IMR-90 (cell line): ENCODE measurements at regions not wholly inside any gene's neighbourhood (a gene's known extent, or its start where the extent isn't known, plus 50 kb on each side); places are given as distances from the start of the nearest gene placed in this dataset.

ENCODE experiments used
- ATAC-seq: fragments of 200-7000 bp; cut with Tn5 transposase; 2 replicates; pipeline ENCODE4 v1.9.1; 2020; ENCODE audit warnings: low read depth, mild to moderate bottlenecking, moderate library complexity
- BruUV-seq: library from RNA; stranded (reverse); fragments of 400-500 nt; replicated peaks from 2 replicates; lab custom pipeline; 2021; lab: Mats Ljungman, UMichigan
- CTCF ChIA-PET: fragments of 300-600 bp; formaldehyde crosslinking; extraction: SDS; loops from one replicate; lab custom pipeline; 2021; ENCODE audit warnings: antibody characterized with exemption; lab: Yijun Ruan, JAX
- POLR2A ChIA-PET: fragments of 300-600 bp; sonication (Branson Sonifier 250); formaldehyde crosslinking; loops from one replicate; lab custom pipeline; 2022; ENCODE audit warnings: antibody characterized with exemption; ENCODE audit not compliant: unreplicated experiment; lab: Charles Lee
- DNase-seq: peaks from one replicate; pipeline ENCODE4 v3.0.0; 2013
- H2AFZ ChIP-seq: replicated peaks from 2 replicates; pipeline ENCODE3; 2013; ENCODE audit warnings: low read length, mild to moderate bottlenecking; ENCODE audit not compliant: poor library complexity
- H2AK5ac ChIP-seq: 2 replicates; pipeline ENCODE4 v1.6.1; 2013; ENCODE audit warnings: low read depth, low read length, inconsistent platforms
- H2AK9ac ChIP-seq: replicated peaks from 2 replicates; pipeline ENCODE3; 2013; ENCODE audit warnings: mild to moderate bottlenecking, low read depth, low read length, moderate library complexity; ENCODE audit not compliant: poor library complexity
- H2BK120ac ChIP-seq: 2 replicates; pipeline ENCODE4 v1.6.1; 2013; ENCODE audit warnings: low read depth, low read length, inconsistent platforms
- H2BK15ac ChIP-seq: 3 replicates; pipeline ENCODE4 v1.6.1; 2013; ENCODE audit warnings: low read depth, low read length, inconsistent platforms
- H2BK20ac ChIP-seq: 2 replicates; pipeline ENCODE4 v1.6.1; 2013; ENCODE audit warnings: low read depth, mild to moderate bottlenecking, inconsistent platforms, low read length, moderate library complexity
- H2BK5ac ChIP-seq: 2 replicates; pipeline ENCODE4 v1.6.1; 2013; ENCODE audit warnings: mild to moderate bottlenecking, low read depth, low read length, inconsistent platforms; ENCODE audit not compliant: poor library complexity, severe bottlenecking
- H3K14ac ChIP-seq: replicated peaks from 2 replicates; pipeline ENCODE4 v1.6.1; 2013; ENCODE audit warnings: low read depth, low read length, inconsistent platforms
- H3K18ac ChIP-seq: 2 replicates; pipeline ENCODE4 v1.6.1; 2013; ENCODE audit warnings: low read depth, low read length, control low read depth
- H3K23ac ChIP-seq: 2 replicates; pipeline ENCODE4 v1.6.1; 2013; ENCODE audit warnings: low read depth, low read length, inconsistent platforms
- H3K27ac ChIP-seq: 2 replicates; pipeline ENCODE4 v1.5.1; 2013; ENCODE audit warnings: mild to moderate bottlenecking, control low read depth, low read length; ENCODE audit not compliant: insufficient read depth
- H3K27me3 ChIP-seq: 2 replicates; pipeline ENCODE4 v1.6.1; 2013; ENCODE audit warnings: low read length; ENCODE audit not compliant: control insufficient read depth, insufficient read depth
- H3K36me3 ChIP-seq: 2 replicates; pipeline ENCODE4 v1.6.1; 2013; ENCODE audit warnings: low read length, mixed read lengths; ENCODE audit not compliant: control insufficient read depth, insufficient read depth
- H3K4ac ChIP-seq: 2 replicates; pipeline ENCODE4 v1.6.1; 2013; ENCODE audit warnings: low read depth, low read length, inconsistent platforms
- H3K4me1 ChIP-seq: 2 replicates; pipeline ENCODE4 v1.6.1; 2013; ENCODE audit warnings: low read length, mixed read lengths; ENCODE audit not compliant: control insufficient read depth, insufficient read depth
- H3K4me2 ChIP-seq: 2 replicates; pipeline ENCODE4 v1.6.1; 2013; ENCODE audit warnings: low read depth, mild to moderate bottlenecking, control low read depth, low read length, moderate library complexity
- H3K4me3 ChIP-seq: 2 replicates; pipeline ENCODE4 v1.5.1; 2013; ENCODE audit warnings: low read depth, mild to moderate bottlenecking, control low read depth, low read length, moderate library complexity; ENCODE audit not compliant: insufficient read depth
- H3K56ac ChIP-seq: 2 replicates; pipeline ENCODE4 v1.6.1; 2013; ENCODE audit warnings: low read length, inconsistent platforms; ENCODE audit not compliant: insufficient read depth; ENCODE audit errors: extremely low read depth
- H3K79me1 ChIP-seq, 2 experiments: 2 replicates each; pipeline ENCODE4 v1.6.1; 2013; ENCODE audit warnings: low read length in 2 of 2, inconsistent platforms in 1 of 2, low read depth in 1 of 2
- H3K9ac ChIP-seq: 2 replicates; pipeline ENCODE4 v1.6.1; 2013; ENCODE audit warnings: low read depth, low read length, control low read depth
- H3K9me1 ChIP-seq: 2 replicates; pipeline ENCODE4 v1.6.1; 2013; ENCODE audit warnings: low read length, inconsistent platforms; ENCODE audit not compliant: insufficient read depth
- H3K9me3 ChIP-seq: 2 replicates; pipeline ENCODE4 v1.6.1; 2013; ENCODE audit warnings: low read length; ENCODE audit not compliant: control insufficient read depth, insufficient read depth
- H4K20me1 ChIP-seq: 2 replicates; pipeline ENCODE4 v1.6.1; 2013; ENCODE audit warnings: low read length, inconsistent platforms; ENCODE audit not compliant: insufficient read depth
- H4K5ac ChIP-seq: 2 replicates; pipeline ENCODE4 v1.6.1; 2013; ENCODE audit warnings: mild to moderate bottlenecking, low read depth, low read length, control low read depth
- H4K8ac ChIP-seq, 2 experiments: 2 replicates each; pipeline ENCODE4 v1.6.1; 2013; ENCODE audit warnings: low read depth in 2 of 2, low read length in 2 of 2, control low read depth in 1 of 2, inconsistent platforms in 1 of 2
- H4K91ac ChIP-seq: 2 replicates; pipeline ENCODE4 v1.6.1; 2013; ENCODE audit warnings: low read depth, low read length, inconsistent platforms; ENCODE audit not compliant: insufficient read depth
- BHLHE40 ChIP-seq: fragments of 150-350 bp; IDR thresholded peaks from 2 replicates; pipeline ENCODE4 v1.6.1; 2016; ENCODE audit warnings: mild to moderate bottlenecking, low read depth, low read length
- CEBPB ChIP-seq: IDR thresholded peaks from 2 replicates; pipeline ENCODE4 v1.6.1; 2012; ENCODE audit warnings: low read depth, low read length, improper control_type of control experiment
- CHD1 ChIP-seq: IDR thresholded peaks from 2 replicates; pipeline ENCODE4 v1.6.1; 2012; ENCODE audit warnings: low read depth, low read length, improper control_type of control experiment
- FOS ChIP-seq: fragments of 150-350 bp; IDR thresholded peaks from 2 replicates; pipeline ENCODE4 v1.6.1; 2016; ENCODE audit warnings: low read depth, low read length
- MAFK ChIP-seq: IDR thresholded peaks from 2 replicates; pipeline ENCODE4 v1.6.1; 2012; ENCODE audit warnings: low read depth, low read length, improper control_type of control experiment
- MAZ ChIP-seq: IDR thresholded peaks from 2 replicates; pipeline ENCODE4 v1.6.1; 2012; ENCODE audit warnings: low read depth, mild to moderate bottlenecking, low read length, improper control_type of control experiment, moderate library complexity, borderline replicate concordance
- MXI1 ChIP-seq: IDR thresholded peaks from 2 replicates; pipeline ENCODE4 v1.6.1; 2012; ENCODE audit warnings: low read depth, mild to moderate bottlenecking, low read length, moderate library complexity, borderline replicate concordance
- NFE2L2 ChIP-seq: fragments of 150-350 bp; IDR thresholded peaks from 2 replicates; pipeline ENCODE4 v1.6.1; 2016; ENCODE audit warnings: low read depth, mild to moderate bottlenecking, low read length
- POLR2A ChIP-seq: IDR thresholded peaks from 2 replicates; pipeline ENCODE4 v1.6.1; 2012; ENCODE audit warnings: mild to moderate bottlenecking, low read depth, low read length
- RAD21 ChIP-seq: IDR thresholded peaks from 2 replicates; pipeline ENCODE4 v1.6.1; 2012; ENCODE audit warnings: low read length, improper control_type of control experiment
- RCOR1 ChIP-seq: IDR thresholded peaks from 2 replicates; pipeline ENCODE4 v1.6.1; 2012; ENCODE audit warnings: mild to moderate bottlenecking, low read length, improper control_type of control experiment; ENCODE audit not compliant: insufficient replicate concordance
- RFX5 ChIP-seq: IDR thresholded peaks from 2 replicates; pipeline ENCODE4 v1.8.0; 2012; ENCODE audit warnings: low read depth, mild to moderate bottlenecking, low read length, moderate library complexity
- SMC3 ChIP-seq: fragments of 150-350 bp; IDR thresholded peaks from 2 replicates; pipeline ENCODE4 v1.6.1; 2016; ENCODE audit warnings: low read depth, mild to moderate bottlenecking, antibody characterized with exemption, low read length, moderate library complexity
- WGBS, 2 experiments: methylation state at CpG; one replicate each; pipeline versions ENCODE4 v1.1.5 to v1.1.7; 2013; ENCODE audit warnings: missing lambda C conversion rate in 2 of 2; ENCODE audit not compliant: insufficient read length in 1 of 2; ENCODE audit errors: extremely low coverage in 2 of 2; 5-methylcytosine and 5-hydroxymethylcytosine counted together
- dilution Hi-C: fragments of 300-500 bp; cut with HindIII; formaldehyde crosslinking; loops from one replicate; pipeline ENCODE4 v1.14.3; 2018; ENCODE audit warnings: low sequenced_read_pairs; ENCODE audit not compliant: unreplicated experiment
- in situ Hi-C: fragments of 300-500 bp; cut with MboI; formaldehyde crosslinking; loops from 3 replicates; pipeline ENCODE4 v1.14.3; 2019; ENCODE audit warnings: low sequenced_read_pairs, inconsistent platforms, mixed read lengths
- intact Hi-C: fragments of 100-400 bp; cut with micrococcal nuclease; formaldehyde crosslinking; loops from 2 replicates; pipeline ENCODE4 v1.10.0; 2022
- TF ChIP-seq, protein P1 (sequence below): fragments of 150-350 bp; IDR thresholded peaks from 2 replicates; pipeline ENCODE4 v1.6.1; 2017; ENCODE audit warnings: mild to moderate bottlenecking, antibody characterized with exemption, low read length, low read depth
- TF ChIP-seq, protein P2 (sequence below): fragments of 150-350 bp; IDR thresholded peaks from 2 replicates; pipeline ENCODE4 v1.6.1; 2016; ENCODE audit warnings: low read depth, mild to moderate bottlenecking, low read length, moderate library complexity, borderline replicate concordance
- TF ChIP-seq, protein P3 (sequence below): conservative IDR thresholded peaks from 2 replicates; pipeline ENCODE4 v1.5.1; 2012; ENCODE audit warnings: mild to moderate bottlenecking, low read depth, low read length, improper control_type of control experiment

DNA sequence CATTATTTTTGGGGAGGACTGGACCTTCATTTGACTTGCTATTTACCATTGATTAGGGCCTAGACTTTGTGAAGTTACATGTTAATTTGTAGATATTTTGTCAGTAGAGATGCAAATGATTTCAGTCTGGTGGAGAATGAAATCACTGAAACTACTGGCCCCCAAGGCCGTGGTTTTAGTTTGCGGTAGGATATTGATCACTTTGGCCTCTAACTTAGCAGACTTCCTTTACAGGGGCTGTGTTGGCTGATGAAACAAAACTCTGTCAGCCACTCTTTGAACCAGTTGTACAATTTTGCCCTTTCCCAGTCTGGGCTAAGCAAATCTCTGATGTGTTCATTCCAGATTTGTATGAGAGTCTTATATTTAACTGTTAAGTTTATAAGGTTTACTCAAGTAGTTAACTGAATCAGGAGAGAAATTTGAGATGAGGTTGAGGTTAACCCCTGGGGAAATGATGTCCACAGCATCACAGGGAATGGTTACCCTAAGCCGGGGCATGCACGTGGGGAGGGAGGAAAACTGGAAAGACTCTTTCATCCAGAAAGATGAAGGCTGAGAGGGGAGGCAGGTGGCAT lies 105.7 kb upstream of the INSIG1 start:
- H3K27ac ChIP-seq, result no peak overlapping the region
- no peak overlapping the region for H3K4ac ChIP-seq
- no peaks in the 10 kb centered on the region for H3K79me1 ChIP-seq
- H3K4me3 ChIP-seq, result no peak overlapping the region
- H3K4me1 ChIP-seq, result no peaks in the 10 kb centered on the region
- no TSS peak for BruUV-seq
- H2BK120ac ChIP-seq, result no peak overlapping the region
- H2AK5ac ChIP-seq, result no peak overlapping the region
- no peak overlapping the region for H3K9ac ChIP-seq
- in situ Hi-C loops (loop anchor here (10.0 kb wide), 1 partner anchor 153 kb away; no protein-coding TSS in a partner anchor), intact Hi-C loops (loop anchor here (5.0 kb wide), 1 partner anchor 265 kb away; no protein-coding TSS in a partner anchor), dilution Hi-C loops (no loop called here)
- no peak overlapping the region for H3K18ac ChIP-seq
- H3K36me3 ChIP-seq, result no peaks in the 10 kb centered on the region
- peaks cover 2% of the 10 kb centered on the region for H3K27me3 ChIP-seq
- H3K23ac ChIP-seq, result no peak overlapping the region
- H3K9me3 ChIP-seq, result peaks cover 4% of the 10 kb centered on the region
- no peak overlapping the region for H4K8ac ChIP-seq
- H2BK5ac ChIP-seq, result no peak overlapping the region
- no peak overlapping the region for H2AFZ ChIP-seq
- H2BK15ac ChIP-seq, result no peak overlapping the region
- H4K20me1 ChIP-seq, result no peaks in the 10 kb centered on the region
- no peak overlapping the region for H3K4me2 ChIP-seq
- ChIA-PET POLR2A (no interaction called here), CTCF (interaction anchor here (0.6 kb wide), 1 partner anchor 106 kb away, joined by 3 read pairs; the partner anchor contains the start of gene INSIG1)
- H4K91ac ChIP-seq, result no peak overlapping the region
- no CpG with 5 or more reads among the region's 4 CpGs for WGBS, 2 experiments
- no peak overlapping the region for H4K5ac ChIP-seq
- H3K9me1 ChIP-seq, result no peaks in the 10 kb centered on the region
- H2AK9ac ChIP-seq, result no peak overlapping the region
- H3K56ac ChIP-seq, result no peak overlapping the region
- DNase-seq, result no peak
- ATAC-seq, result no peak
- TF ChIP-seq, protein P1, sequence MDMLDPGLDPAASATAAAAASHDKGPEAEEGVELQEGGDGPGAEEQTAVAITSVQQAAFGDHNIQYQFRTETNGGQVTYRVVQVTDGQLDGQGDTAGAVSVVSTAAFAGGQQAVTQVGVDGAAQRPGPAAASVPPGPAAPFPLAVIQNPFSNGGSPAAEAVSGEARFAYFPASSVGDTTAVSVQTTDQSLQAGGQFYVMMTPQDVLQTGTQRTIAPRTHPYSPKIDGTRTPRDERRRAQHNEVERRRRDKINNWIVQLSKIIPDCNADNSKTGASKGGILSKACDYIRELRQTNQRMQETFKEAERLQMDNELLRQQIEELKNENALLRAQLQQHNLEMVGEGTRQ, result no peak
- no peak for TF ChIP-seq FOS
- TF ChIP-seq, protein P2, sequence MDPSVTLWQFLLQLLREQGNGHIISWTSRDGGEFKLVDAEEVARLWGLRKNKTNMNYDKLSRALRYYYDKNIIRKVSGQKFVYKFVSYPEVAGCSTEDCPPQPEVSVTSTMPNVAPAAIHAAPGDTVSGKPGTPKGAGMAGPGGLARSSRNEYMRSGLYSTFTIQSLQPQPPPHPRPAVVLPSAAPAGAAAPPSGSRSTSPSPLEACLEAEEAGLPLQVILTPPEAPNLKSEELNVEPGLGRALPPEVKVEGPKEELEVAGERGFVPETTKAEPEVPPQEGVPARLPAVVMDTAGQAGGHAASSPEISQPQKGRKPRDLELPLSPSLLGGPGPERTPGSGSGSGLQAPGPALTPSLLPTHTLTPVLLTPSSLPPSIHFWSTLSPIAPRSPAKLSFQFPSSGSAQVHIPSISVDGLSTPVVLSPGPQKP, result no peak
- no peak for TF ChIP-seq MAZ
- no peak for TF ChIP-seq SMC3
- TF ChIP-seq CEBPB, result no peak
- TF ChIP-seq RFX5, result no peak
- TF ChIP-seq RAD21, result no peak
- TF ChIP-seq, protein P3, sequence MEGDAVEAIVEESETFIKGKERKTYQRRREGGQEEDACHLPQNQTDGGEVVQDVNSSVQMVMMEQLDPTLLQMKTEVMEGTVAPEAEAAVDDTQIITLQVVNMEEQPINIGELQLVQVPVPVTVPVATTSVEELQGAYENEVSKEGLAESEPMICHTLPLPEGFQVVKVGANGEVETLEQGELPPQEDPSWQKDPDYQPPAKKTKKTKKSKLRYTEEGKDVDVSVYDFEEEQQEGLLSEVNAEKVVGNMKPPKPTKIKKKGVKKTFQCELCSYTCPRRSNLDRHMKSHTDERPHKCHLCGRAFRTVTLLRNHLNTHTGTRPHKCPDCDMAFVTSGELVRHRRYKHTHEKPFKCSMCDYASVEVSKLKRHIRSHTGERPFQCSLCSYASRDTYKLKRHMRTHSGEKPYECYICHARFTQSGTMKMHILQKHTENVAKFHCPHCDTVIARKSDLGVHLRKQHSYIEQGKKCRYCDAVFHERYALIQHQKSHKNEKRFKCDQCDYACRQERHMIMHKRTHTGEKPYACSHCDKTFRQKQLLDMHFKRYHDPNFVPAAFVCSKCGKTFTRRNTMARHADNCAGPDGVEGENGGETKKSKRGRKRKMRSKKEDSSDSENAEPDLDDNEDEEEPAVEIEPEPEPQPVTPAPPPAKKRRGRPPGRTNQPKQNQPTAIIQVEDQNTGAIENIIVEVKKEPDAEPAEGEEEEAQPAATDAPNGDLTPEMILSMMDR, result no peak
- TF ChIP-seq MAFK, result no peak
- no peak for TF ChIP-seq BHLHE40
- no peak for TF ChIP-seq MXI1
- no peak for TF ChIP-seq POLR2A
- TF ChIP-seq CHD1, result no peak
- no peak for TF ChIP-seq NFE2L2
- TF ChIP-seq RCOR1, result no peak
- H3K14ac ChIP-seq, result no peak overlapping the region
- H2BK20ac ChIP-seq, result no peak overlapping the region
